Mesendoderm (in vitro differentiated cells): ENCODE measurements at regions not wholly inside any gene's neighbourhood (a gene's known extent, or its start where the extent isn't known, plus 50 kb on each side); places are given as distances from the start of the nearest gene placed in this dataset.

Source experiments
- DNase-seq: peaks from one replicate; pipeline ENCODE4 v3.0.0; 2013
- H2AK5ac ChIP-seq: 2 replicates; pipeline ENCODE4 v1.6.1; 2013; ENCODE audit warnings: low read length, inconsistent platforms
- H2BK120ac ChIP-seq: 2 replicates; pipeline ENCODE4 v1.6.1; 2013; ENCODE audit warnings: low read depth, mild to moderate bottlenecking, low read length, moderate library complexity, mixed read lengths
- H2BK15ac ChIP-seq: replicated peaks from 2 replicates; pipeline ENCODE4 v1.6.1; 2013; ENCODE audit warnings: low read depth, mild to moderate bottlenecking, moderate library complexity
- H2BK5ac ChIP-seq: 2 replicates; pipeline ENCODE4 v1.6.1; 2013; ENCODE audit warnings: low read length, inconsistent platforms
- H3K18ac ChIP-seq: 2 replicates; pipeline ENCODE4 v1.6.1; 2013; ENCODE audit warnings: mild to moderate bottlenecking, low read length, mixed read lengths
- H3K23ac ChIP-seq: one replicate; pipeline ENCODE4 v1.6.1; 2013; ENCODE audit warnings: low read length
- H3K27ac ChIP-seq: 2 replicates; pipeline ENCODE4 v1.5.1; 2013; ENCODE audit warnings: low read depth, mild to moderate bottlenecking, inconsistent platforms, low read length, moderate library complexity
- H3K27me3 ChIP-seq: 2 replicates; pipeline ENCODE4 v1.6.1; 2013; ENCODE audit warnings: low read length, control low read depth, mild to moderate bottlenecking, inconsistent platforms; ENCODE audit not compliant: insufficient read depth, poor library complexity
- H3K36me3 ChIP-seq: 2 replicates; pipeline ENCODE4 v1.6.1; 2013; ENCODE audit warnings: low read length, inconsistent platforms; ENCODE audit not compliant: control insufficient read depth, insufficient read depth
- H3K4ac ChIP-seq: one replicate; pipeline ENCODE4 v1.6.1; 2013; ENCODE audit warnings: low read depth, mild to moderate bottlenecking, low read length, moderate library complexity
- H3K4me1 ChIP-seq: 2 replicates; pipeline ENCODE4 v1.6.1; 2013; ENCODE audit warnings: low read depth, low read length, inconsistent platforms; ENCODE audit not compliant: control insufficient read depth
- H3K4me2 ChIP-seq: 2 replicates; pipeline ENCODE4 v1.6.1; 2013; ENCODE audit warnings: low read length
- H3K4me3 ChIP-seq: 2 replicates; pipeline ENCODE4 v1.5.1; 2013; ENCODE audit warnings: mild to moderate bottlenecking, low read length
- H3K56ac ChIP-seq: one replicate; pipeline ENCODE4 v1.6.1; 2013; ENCODE audit warnings: low read length
- H3K79me1 ChIP-seq: 2 replicates; pipeline ENCODE4 v1.6.1; 2013; ENCODE audit warnings: low read length, inconsistent platforms
- H3K79me2 ChIP-seq: 2 replicates; pipeline ENCODE4 v1.6.1; 2013; ENCODE audit warnings: mild to moderate bottlenecking, low read length; ENCODE audit not compliant: control insufficient read depth, insufficient read depth
- H3K9ac ChIP-seq: 2 replicates; pipeline ENCODE4 v1.6.1; 2013; ENCODE audit warnings: low read length, inconsistent platforms
- H4K5ac ChIP-seq: one replicate; pipeline ENCODE4 v1.6.1; 2013; ENCODE audit warnings: low read length
- H4K8ac ChIP-seq: one replicate; pipeline ENCODE4 v1.6.1; 2013; ENCODE audit warnings: low read depth, mild to moderate bottlenecking, control low read depth, low read length, moderate library complexity
- WGBS: extraction: QIAGEN DNeasy Blood & Tissue Kit; methylation state at CpG from one replicate; pipeline ENCODE4 v1.1.7; 2013; ENCODE audit warnings: low lambda C conversion rate, missing lambda C conversion rate; ENCODE audit not compliant: insufficient coverage; ENCODE audit errors: extremely low coverage; 5-methylcytosine and 5-hydroxymethylcytosine counted together

DNA sequence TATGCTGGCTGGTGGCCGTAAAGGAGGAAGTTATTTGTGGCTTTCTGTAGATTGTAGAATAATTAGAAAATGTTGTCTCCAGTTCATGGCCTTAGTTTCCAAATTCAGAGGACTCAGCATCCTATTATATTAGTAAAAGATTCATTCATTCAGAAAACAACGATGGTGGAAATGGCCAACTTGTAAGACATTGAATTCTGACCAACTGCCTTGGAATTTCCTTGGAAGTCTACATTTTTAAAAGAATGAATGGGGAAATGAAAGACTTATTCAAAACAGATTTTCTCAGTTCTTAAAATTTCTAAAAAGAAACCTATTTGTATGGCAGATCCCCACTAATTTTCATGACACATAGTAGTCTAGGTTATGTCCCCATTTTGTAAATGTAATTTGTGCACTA, 561.5 kb downstream of the ANKRD50 start:
- Histone ChIP-seq H3K36me3 (no peaks in the 10 kb centered on the region), H2AK5ac (no peak overlapping the region), H3K4me1 (no peaks in the 10 kb centered on the region), H3K27me3 (no peaks in the 10 kb centered on the region), H3K9ac (no peak overlapping the region), H3K4ac (no peak overlapping the region), H4K8ac (no peak overlapping the region), H3K4me3 (no peak overlapping the region), H3K79me1 (no peaks in the 10 kb centered on the region), H2BK15ac (no peak overlapping the region), H3K4me2 (no peak overlapping the region), H3K18ac (no peak overlapping the region), H2BK5ac (no peak overlapping the region), H4K5ac (no peak overlapping the region), H3K79me2 (no peaks in the 10 kb centered on the region), H2BK120ac (no peak overlapping the region), H3K27ac (no peak overlapping the region), H3K23ac (no peak overlapping the region), H3K56ac (no peak overlapping the region)
- no peak for DNase-seq
- WGBS = no CpG with 5 or more reads among the region's 2 CpGs

DNA sequence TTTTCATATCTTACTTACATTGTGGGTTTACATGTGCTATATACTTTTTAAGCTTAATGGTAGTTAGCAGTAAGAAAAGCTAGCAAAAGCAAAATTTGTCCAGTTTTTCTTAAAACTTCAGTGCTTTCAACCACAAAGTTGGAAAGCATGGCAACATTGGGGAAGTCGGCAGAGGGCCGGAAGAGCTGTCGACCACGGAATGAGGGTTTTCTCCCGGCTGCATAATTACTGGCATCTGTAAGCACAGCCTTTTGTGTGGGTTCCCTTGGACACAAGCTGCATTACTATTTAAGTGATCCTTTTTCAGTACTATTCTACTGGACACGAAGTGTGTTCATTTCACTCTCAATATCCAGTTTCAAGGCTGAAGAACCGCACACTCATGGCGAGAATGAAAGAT, 560.4 kb downstream of the ANKRD50 start:
- no peak overlapping the region for H3K4ac ChIP-seq
- no CpG with 5 or more reads among the region's 8 CpGs for WGBS

DNA sequence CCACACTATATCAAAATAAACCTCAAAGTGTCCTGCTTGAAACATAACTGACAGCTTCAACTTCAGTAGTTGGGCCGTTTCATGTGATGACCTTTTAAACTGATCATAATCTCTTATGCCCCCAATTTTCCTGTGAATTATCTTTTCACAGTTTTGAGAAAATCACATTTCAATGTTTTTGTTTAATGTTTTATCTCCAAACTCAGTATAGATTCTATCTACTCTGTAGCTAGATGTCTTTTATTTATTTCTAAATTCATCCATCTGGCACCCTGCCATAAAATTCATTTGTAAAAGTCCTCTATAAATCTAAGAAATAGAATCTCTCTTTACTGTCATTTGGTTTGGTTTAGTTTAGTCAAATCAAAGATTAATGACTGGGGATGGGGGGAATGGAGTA, 557.3 kb downstream of the ANKRD50 start:
- H3K27ac ChIP-seq = no peak overlapping the region
- no peak overlapping the region for H3K4ac ChIP-seq
- no peak overlapping the region for H2BK120ac ChIP-seq
- no CpG with 5 or more reads among the region's 1 CpG for WGBS
- no peaks in the 10 kb centered on the region for H3K79me2 ChIP-seq
- no peak overlapping the region for H3K23ac ChIP-seq
- H3K4me3 ChIP-seq = no peak overlapping the region
- no peak overlapping the region for H2BK15ac ChIP-seq
- no peak overlapping the region for H3K56ac ChIP-seq
- H4K8ac ChIP-seq = no peak overlapping the region
- no peak overlapping the region for H3K9ac ChIP-seq
- H3K79me1 ChIP-seq = no peaks in the 10 kb centered on the region
- no peaks in the 10 kb centered on the region for H3K27me3 ChIP-seq
- H2BK5ac ChIP-seq = no peak overlapping the region
- no peak for DNase-seq
- H3K18ac ChIP-seq = no peak overlapping the region
- H3K36me3 ChIP-seq = no peaks in the 10 kb centered on the region
- no peak overlapping the region for H2AK5ac ChIP-seq
- no peaks in the 10 kb centered on the region for H3K4me1 ChIP-seq
- no peak overlapping the region for H3K4me2 ChIP-seq
- H4K5ac ChIP-seq = no peak overlapping the region

More for the DNA sequence above, 560.4 kb downstream of the ANKRD50 start:
- Histone ChIP-seq H2BK15ac (no peak overlapping the region), H4K5ac (no peak overlapping the region), H4K8ac (no peak overlapping the region), H3K4me1 (no peaks in the 10 kb centered on the region), H3K79me1 (no peaks in the 10 kb centered on the region), H3K56ac (no peak overlapping the region), H3K27ac (no peak overlapping the region), H3K79me2 (no peaks in the 10 kb centered on the region), H3K18ac (no peak overlapping the region), H2AK5ac (no peak overlapping the region), H3K9ac (no peak overlapping the region), H3K23ac (no peak overlapping the region), H3K27me3 (no peaks in the 10 kb centered on the region), H2BK120ac (no peak overlapping the region), H2BK5ac (no peak overlapping the region), H3K36me3 (no peaks in the 10 kb centered on the region), H3K4me3 (no peak overlapping the region), H3K4me2 (no peak overlapping the region)
- no peak for DNase-seq

DNA sequence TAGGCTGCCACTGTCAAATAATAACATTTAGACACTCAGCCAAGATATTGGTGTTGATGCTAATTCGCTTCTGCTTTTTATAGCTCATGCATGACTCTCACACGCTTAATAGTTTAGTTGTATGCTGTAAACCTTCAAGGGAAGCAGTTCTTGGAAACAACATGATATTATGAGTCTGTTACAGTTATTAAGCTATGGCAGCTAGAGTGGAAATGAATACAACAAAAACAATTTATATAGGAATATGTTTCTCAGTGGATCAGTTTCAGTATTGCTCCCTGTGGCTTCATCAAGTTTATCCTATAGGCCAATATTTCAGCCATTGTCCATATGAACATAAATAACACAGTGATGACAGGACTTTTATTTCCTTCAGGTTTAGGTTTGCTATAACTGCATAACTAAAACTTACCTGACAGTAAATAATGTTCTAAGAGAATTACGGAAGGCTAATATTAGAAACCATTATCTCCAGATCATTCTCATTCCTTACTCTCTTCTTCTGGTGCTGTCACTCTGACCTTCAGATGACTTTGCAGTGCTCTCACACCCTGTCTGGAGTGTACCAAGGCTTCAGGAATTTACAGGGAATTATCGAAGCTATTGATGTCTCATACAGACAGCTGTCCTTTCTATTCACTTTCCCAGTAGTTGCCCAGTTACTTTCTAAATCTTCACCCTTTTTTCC, 555.0 kb downstream of the ANKRD50 start:
- H3K23ac ChIP-seq = no peak overlapping the region
- no peak overlapping the region for H3K4me2 ChIP-seq
- H3K4ac ChIP-seq = no peak overlapping the region
- H3K27ac ChIP-seq = no peak overlapping the region
- no peak overlapping the region for H3K4me3 ChIP-seq
- no peaks in the 10 kb centered on the region for H3K79me2 ChIP-seq
- no peak overlapping the region for H3K18ac ChIP-seq
- H3K27me3 ChIP-seq = no peaks in the 10 kb centered on the region
- DNase-seq = no peak
- no peak overlapping the region for H3K9ac ChIP-seq
- no CpG with 5 or more reads among the region's 4 CpGs for WGBS
- H4K8ac ChIP-seq = no peak overlapping the region
- no peak overlapping the region for H4K5ac ChIP-seq
- H2BK120ac ChIP-seq = no peak overlapping the region
- no peaks in the 10 kb centered on the region for H3K4me1 ChIP-seq
- H2BK5ac ChIP-seq = no peak overlapping the region
- H3K79me1 ChIP-seq = no peaks in the 10 kb centered on the region
- H3K36me3 ChIP-seq = no peaks in the 10 kb centered on the region
- no peak overlapping the region for H3K56ac ChIP-seq
- no peak overlapping the region for H2AK5ac ChIP-seq
- H2BK15ac ChIP-seq = no peak overlapping the region

DNA sequence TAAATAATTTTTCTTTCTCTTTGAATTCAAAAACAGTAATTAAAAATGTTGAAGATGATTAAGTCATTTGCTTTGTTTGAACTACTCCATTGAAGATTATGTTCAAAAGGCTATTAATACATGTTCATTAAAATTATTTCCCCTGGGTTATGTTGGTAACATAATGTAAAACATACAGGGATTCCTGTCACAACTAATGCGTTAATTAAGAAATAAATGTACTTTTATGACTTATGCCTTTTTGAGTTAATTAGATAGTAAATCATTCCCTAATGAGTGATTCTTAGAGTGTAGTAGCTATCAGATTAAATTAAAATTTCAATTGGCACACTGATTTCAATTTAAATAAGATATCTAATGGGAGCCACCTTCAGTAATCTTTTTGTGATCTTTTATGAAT, 549.1 kb downstream of the ANKRD50 start:
- Histone ChIP-seq H3K27me3 (no peaks in the 10 kb centered on the region), H4K5ac (no peak overlapping the region), H3K27ac (no peak overlapping the region), H3K23ac (no peak overlapping the region), H3K4me3 (no peak overlapping the region), H3K4ac (no peak overlapping the region), H3K9ac (no peak overlapping the region), H3K36me3 (no peaks in the 10 kb centered on the region), H3K18ac (no peak overlapping the region), H2BK15ac (no peak overlapping the region), H3K4me1 (no peaks in the 10 kb centered on the region), H2BK120ac (no peak overlapping the region), H3K4me2 (no peak overlapping the region), H2BK5ac (no peak overlapping the region), H4K8ac (no peak overlapping the region), H3K79me2 (no peaks in the 10 kb centered on the region), H3K56ac (no peak overlapping the region), H3K79me1 (no peaks in the 10 kb centered on the region), H2AK5ac (no peak overlapping the region)
- DNase-seq = no peak
- no CpG with 5 or more reads among the region's 1 CpG for WGBS

DNA sequence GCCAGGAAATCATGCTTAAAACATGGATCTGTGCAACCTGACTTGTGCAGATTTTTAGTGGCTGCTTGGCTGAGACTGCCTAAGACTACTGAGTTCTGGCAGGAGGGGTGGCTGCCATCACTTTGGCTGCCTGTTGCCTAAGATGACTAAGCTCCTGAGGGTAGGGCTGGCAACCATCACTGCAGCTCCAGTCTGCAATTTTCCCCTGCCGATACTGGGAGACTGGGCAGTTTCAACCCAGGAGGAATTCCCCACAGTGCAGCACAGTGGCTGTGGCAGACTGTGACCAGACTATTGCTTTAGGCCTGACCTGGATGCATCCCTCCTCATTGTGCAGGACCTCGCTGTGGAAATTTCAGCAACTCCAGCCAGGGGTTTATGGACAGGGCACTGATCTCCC, 544.9 kb downstream of the ANKRD50 start:
- no peaks in the 10 kb centered on the region for H3K4me1 ChIP-seq
- no peaks in the 10 kb centered on the region for H3K27me3 ChIP-seq
- H3K4ac ChIP-seq = no peak overlapping the region
- H3K4me2 ChIP-seq = no peak overlapping the region
- H3K79me2 ChIP-seq = no peaks in the 10 kb centered on the region
- H3K36me3 ChIP-seq = no peaks in the 10 kb centered on the region
- H3K18ac ChIP-seq = no peak overlapping the region
- no CpG with 5 or more reads among the region's 2 CpGs for WGBS
- no peak overlapping the region for H4K5ac ChIP-seq
- H2AK5ac ChIP-seq = no peak overlapping the region
- no peak overlapping the region for H2BK5ac ChIP-seq
- H3K56ac ChIP-seq = no peak overlapping the region
- no peak overlapping the region for H2BK120ac ChIP-seq
- no peak overlapping the region for H3K4me3 ChIP-seq
- no peak overlapping the region for H4K8ac ChIP-seq
- no peak for DNase-seq
- H3K9ac ChIP-seq = no peak overlapping the region
- H2BK15ac ChIP-seq = no peak overlapping the region
- H3K23ac ChIP-seq = no peak overlapping the region
- no peaks in the 10 kb centered on the region for H3K79me1 ChIP-seq
- H3K27ac ChIP-seq = no peak overlapping the region
